Glutamatergic neuron (in vitro differentiated cells): ENCODE measurements at regions not wholly inside any gene's neighbourhood (a gene's known extent, or its start where the extent isn't known, plus 50 kb on each side); places are given as distances from the start of the nearest gene placed in this dataset.

ENCODE experiments used
- DNase-seq: peaks from one replicate; pipeline ENCODE4 v3.0.0; 2022
- H3K27ac Mint-ChIP-seq: one replicate; pipeline ENCODE4 v1.8.0; 2020; ENCODE audit warnings: mild to moderate bottlenecking, mixed read lengths, inconsistent platforms; ENCODE audit not compliant: unreplicated experiment
- H3K27me3 Mint-ChIP-seq: one replicate; pipeline ENCODE4 v1.8.0; 2020; ENCODE audit warnings: mild to moderate bottlenecking, moderate library complexity, mixed read lengths, inconsistent platforms; ENCODE audit not compliant: unreplicated experiment
- H3K36me3 Mint-ChIP-seq: one replicate; pipeline ENCODE4 v1.8.0; 2020; ENCODE audit warnings: mild to moderate bottlenecking, mixed read lengths, inconsistent platforms; ENCODE audit not compliant: unreplicated experiment
- H3K4me1 Mint-ChIP-seq: one replicate; pipeline ENCODE4 v1.8.0; 2020; ENCODE audit warnings: mild to moderate bottlenecking, low read depth, mixed read lengths, inconsistent platforms; ENCODE audit not compliant: unreplicated experiment
- H3K4me3 Mint-ChIP-seq: one replicate; pipeline ENCODE4 v1.8.0; 2020; ENCODE audit warnings: mild to moderate bottlenecking, mixed read lengths, inconsistent platforms; ENCODE audit not compliant: unreplicated experiment
- H3K9me3 Mint-ChIP-seq: one replicate; pipeline ENCODE4 v1.8.0; 2020; ENCODE audit warnings: mild to moderate bottlenecking, moderate library complexity, mixed read lengths, inconsistent platforms; ENCODE audit not compliant: unreplicated experiment
- TF ChIP-seq, protein P1 (sequence below): fragments of 200-600 bp; sonication (generic); IDR thresholded peaks from one replicate; pipeline ENCODE4 v1.5.0; 2021; ENCODE audit not compliant: partially characterized antibody, unreplicated experiment

DNA sequence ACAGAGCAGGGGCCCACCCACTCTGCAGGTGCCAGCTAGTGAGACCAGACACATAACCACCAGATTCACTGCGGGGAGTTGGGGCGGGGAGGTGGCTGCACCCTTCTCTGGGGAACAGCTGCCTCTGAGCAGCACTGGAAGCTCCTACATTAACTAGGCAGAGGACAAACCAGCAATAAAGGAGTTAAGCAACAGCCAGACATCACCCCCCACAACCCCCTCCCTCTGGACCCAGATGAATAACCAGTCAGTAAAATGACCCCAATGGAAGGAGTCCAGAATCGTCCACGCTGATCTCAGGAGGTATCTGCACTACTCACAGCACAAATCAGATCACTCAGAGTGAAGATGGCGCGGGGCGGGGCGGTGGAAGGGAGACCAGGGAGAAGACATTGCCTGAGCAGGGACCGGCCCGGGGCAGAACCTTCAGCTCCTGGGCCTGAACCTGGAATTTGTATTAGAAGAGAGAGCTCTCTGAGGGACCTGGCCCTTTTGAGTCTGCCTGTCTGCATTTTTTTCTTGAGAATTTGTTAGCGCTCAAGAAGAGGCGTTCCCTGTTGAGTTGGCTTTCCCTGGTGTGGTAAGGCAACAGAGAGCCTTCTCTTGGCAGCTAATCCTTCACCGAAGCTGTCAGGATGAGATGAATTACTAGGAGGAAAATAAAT, 125.5 kb upstream of the NCAM1 start:
- Mint-ChIP-seq H3K36me3 (no peaks in the 10 kb centered on the region), H3K4me3 (no peak overlapping the region), H3K27me3 (no peaks in the 10 kb centered on the region), H3K9me3 (peaks cover 3% of the 10 kb centered on the region), H3K4me1 (peaks cover 23% of the 10 kb centered on the region), H3K27ac (no peak overlapping the region)
- no peak for DNase-seq
- TF ChIP-seq, protein P1, sequence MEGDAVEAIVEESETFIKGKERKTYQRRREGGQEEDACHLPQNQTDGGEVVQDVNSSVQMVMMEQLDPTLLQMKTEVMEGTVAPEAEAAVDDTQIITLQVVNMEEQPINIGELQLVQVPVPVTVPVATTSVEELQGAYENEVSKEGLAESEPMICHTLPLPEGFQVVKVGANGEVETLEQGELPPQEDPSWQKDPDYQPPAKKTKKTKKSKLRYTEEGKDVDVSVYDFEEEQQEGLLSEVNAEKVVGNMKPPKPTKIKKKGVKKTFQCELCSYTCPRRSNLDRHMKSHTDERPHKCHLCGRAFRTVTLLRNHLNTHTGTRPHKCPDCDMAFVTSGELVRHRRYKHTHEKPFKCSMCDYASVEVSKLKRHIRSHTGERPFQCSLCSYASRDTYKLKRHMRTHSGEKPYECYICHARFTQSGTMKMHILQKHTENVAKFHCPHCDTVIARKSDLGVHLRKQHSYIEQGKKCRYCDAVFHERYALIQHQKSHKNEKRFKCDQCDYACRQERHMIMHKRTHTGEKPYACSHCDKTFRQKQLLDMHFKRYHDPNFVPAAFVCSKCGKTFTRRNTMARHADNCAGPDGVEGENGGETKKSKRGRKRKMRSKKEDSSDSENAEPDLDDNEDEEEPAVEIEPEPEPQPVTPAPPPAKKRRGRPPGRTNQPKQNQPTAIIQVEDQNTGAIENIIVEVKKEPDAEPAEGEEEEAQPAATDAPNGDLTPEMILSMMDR: no peak

DNA sequence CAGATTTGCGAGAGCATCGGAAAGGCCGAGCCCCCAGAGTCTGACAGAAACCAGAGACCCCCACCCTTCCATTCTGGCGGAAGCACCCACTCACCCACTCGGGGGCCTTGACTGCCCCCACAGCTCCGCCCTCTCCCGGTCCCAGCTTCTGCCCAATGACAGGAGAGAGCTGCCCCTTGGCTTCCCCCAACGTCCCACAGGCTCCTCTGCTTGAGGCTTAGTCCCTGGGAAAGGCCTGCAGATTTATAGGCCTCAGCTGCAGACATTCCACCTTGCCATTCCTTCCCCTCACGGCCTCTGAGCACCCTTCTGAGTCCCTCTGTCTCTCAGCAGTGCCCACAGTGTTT, 125.0 kb upstream of the NCAM1 start:
- Mint-ChIP-seq H3K4me1 (peaks cover 23% of the 10 kb centered on the region), H3K4me3 (no peak overlapping the region), H3K9me3 (peaks cover 3% of the 10 kb centered on the region), H3K27me3 (no peaks in the 10 kb centered on the region), H3K27ac (no peak overlapping the region), H3K36me3 (no peaks in the 10 kb centered on the region)
- TF ChIP-seq, protein P1: no peak
- no peak for DNase-seq

- Mint-ChIP-seq H3K4me3 (no peak overlapping the region), H3K27me3 (no peaks in the 10 kb centered on the region), H3K36me3 (no peaks in the 10 kb centered on the region), H3K4me1 (peaks cover 23% of the 10 kb centered on the region), H3K27ac (no peak overlapping the region), H3K9me3 (peaks cover 3% of the 10 kb centered on the region)
- TF ChIP-seq, protein P1: no peak
- no peak for DNase-seq
Observed at GRCh38 chr11:112837162-112837826, 123.9 kb upstream of the NCAM1 start.

DNA sequence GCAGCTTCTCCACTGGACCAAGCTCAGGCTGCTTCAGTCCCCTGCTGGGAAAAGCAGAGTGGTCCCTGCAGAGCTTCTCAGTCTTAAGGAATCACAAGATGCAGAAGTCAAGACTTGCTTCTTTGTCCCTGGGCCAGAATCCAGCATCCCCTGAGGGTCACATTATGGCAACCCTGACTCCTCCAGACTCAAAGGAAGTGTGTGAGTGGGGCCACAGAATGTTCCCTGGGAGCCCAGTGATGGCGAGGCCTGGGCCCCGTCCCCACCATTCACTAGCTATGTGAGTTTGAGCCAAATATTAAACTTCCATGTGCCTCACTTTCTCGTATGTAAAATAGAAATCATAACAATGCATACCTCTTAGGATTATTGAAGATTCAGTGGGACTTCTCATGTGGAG, 122.2 kb upstream of the NCAM1 start:
- DNase-seq: no peak
- TF ChIP-seq, protein P1: no peak
- no peak overlapping the region for H3K27ac Mint-ChIP-seq
- no peak overlapping the region for H3K4me3 Mint-ChIP-seq
- peaks cover 3% of the 10 kb centered on the region for H3K9me3 Mint-ChIP-seq
- peaks cover 21% of the 10 kb centered on the region for H3K4me1 Mint-ChIP-seq
- no peaks in the 10 kb centered on the region for H3K27me3 Mint-ChIP-seq
- no peaks in the 10 kb centered on the region for H3K36me3 Mint-ChIP-seq

DNA sequence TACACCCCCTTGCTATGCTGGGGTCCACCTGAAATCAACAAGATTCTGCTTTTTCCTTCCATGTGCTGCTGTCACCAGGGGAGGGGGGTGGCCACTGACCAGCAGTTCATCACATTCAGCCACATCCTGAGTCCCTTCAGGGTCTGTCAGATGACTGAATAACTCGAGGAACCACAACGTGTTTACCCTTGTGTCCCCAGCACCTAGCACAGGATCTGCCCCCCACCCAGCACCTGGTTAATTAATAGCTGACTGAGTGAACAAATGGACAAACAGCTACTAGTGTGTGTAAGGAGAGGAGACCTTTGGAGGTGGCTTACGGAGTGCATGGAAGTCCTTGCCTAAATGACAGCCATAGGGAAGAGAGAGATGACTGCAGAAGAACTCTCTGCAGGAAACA, 119.5 kb upstream of the NCAM1 start:
- peaks cover 7% of the 10 kb centered on the region for H3K4me1 Mint-ChIP-seq
- DNase-seq: no peak

More for the DNA sequence above, 119.5 kb upstream of the NCAM1 start:
- no peak overlapping the region for H3K4me3 Mint-ChIP-seq
- peaks cover 4% of the 10 kb centered on the region for H3K36me3 Mint-ChIP-seq
- TF ChIP-seq, protein P1: no peak
- no peak overlapping the region for H3K27ac Mint-ChIP-seq
- no peaks in the 10 kb centered on the region for H3K27me3 Mint-ChIP-seq
- peaks cover 3% of the 10 kb centered on the region for H3K9me3 Mint-ChIP-seq
